H9 (cell line): ENCODE measurements at regions not wholly inside any gene's neighbourhood (a gene's known extent, or its start where the extent isn't known, plus 50 kb on each side); places are given as distances from the start of the nearest gene placed in this dataset.

ENCODE experiments used
- DNase-seq: peaks from one replicate; pipeline ENCODE4 v3.0.0-alpha.2; 2017
- H2AFZ ChIP-seq: one replicate; pipeline ENCODE4 v1.6.1; 2013; ENCODE audit warnings: mild to moderate bottlenecking, low read length, control low read depth, moderate library complexity
- H2AK5ac ChIP-seq: 2 replicates; pipeline ENCODE4 v1.6.1; 2013; ENCODE audit warnings: low read length, control low read depth, mixed read lengths; ENCODE audit not compliant: insufficient read length
- H2BK120ac ChIP-seq: one replicate; pipeline ENCODE4 v1.6.1; 2013; ENCODE audit warnings: low read depth, mild to moderate bottlenecking, low read length, control low read depth, inconsistent platforms; ENCODE audit not compliant: poor library complexity, severe bottlenecking
- H2BK12ac ChIP-seq: 2 replicates; pipeline ENCODE4 v1.6.1; 2013; ENCODE audit warnings: low read length, control low read depth, mixed read lengths, low read depth; ENCODE audit not compliant: insufficient read length
- H2BK15ac ChIP-seq: 2 replicates; pipeline ENCODE4 v1.6.1; 2013; ENCODE audit warnings: low read depth, low read length, control low read depth
- H2BK20ac ChIP-seq: one replicate; pipeline ENCODE4 v1.6.1; 2013; ENCODE audit warnings: low read depth, mild to moderate bottlenecking, low read length, control low read depth, inconsistent platforms; ENCODE audit not compliant: poor library complexity, severe bottlenecking
- H2BK5ac ChIP-seq: 2 replicates; pipeline ENCODE4 v1.6.1; 2013; ENCODE audit warnings: low read length, control low read depth, mixed read lengths; ENCODE audit not compliant: insufficient read length
- H3K14ac ChIP-seq: 2 replicates; pipeline ENCODE4 v1.6.1; 2013; ENCODE audit warnings: low read length, control low read depth; ENCODE audit not compliant: insufficient read depth
- H3K18ac ChIP-seq: 2 replicates; pipeline ENCODE4 v1.6.1; 2013; ENCODE audit warnings: low read depth, mild to moderate bottlenecking, mixed read lengths, low read length, control low read depth; ENCODE audit not compliant: insufficient read length
- H3K23ac ChIP-seq: 2 replicates; pipeline ENCODE4 v1.6.1; 2013; ENCODE audit warnings: low read length, control low read depth, mixed read lengths, low read depth; ENCODE audit not compliant: insufficient read length
- H3K23me2 ChIP-seq: 2 replicates; pipeline ENCODE4 v1.6.1; 2013; ENCODE audit warnings: low read depth, mild to moderate bottlenecking, mixed read lengths, low read length, control low read depth; ENCODE audit not compliant: insufficient read length, poor library complexity, severe bottlenecking
- H3K27ac ChIP-seq: 2 replicates; pipeline ENCODE4 v1.5.1; 2013; ENCODE audit warnings: low read length, control low read depth, mixed read lengths, low read depth; ENCODE audit not compliant: insufficient read length
- H3K27me3 ChIP-seq: 2 replicates; pipeline ENCODE4 v1.6.1; 2013; ENCODE audit warnings: low read length, control low read depth, inconsistent platforms; ENCODE audit not compliant: insufficient read depth
- H3K4ac ChIP-seq: 2 replicates; pipeline ENCODE4 v1.6.1; 2013; ENCODE audit warnings: low read depth, mild to moderate bottlenecking, control low read depth, inconsistent platforms, low read length, moderate library complexity
- H3K4me1 ChIP-seq: 2 replicates; pipeline ENCODE4 v1.6.1; 2013; ENCODE audit warnings: low read length, control low read depth, inconsistent platforms; ENCODE audit not compliant: insufficient read depth
- H3K4me2 ChIP-seq: 2 replicates; pipeline ENCODE4 v1.6.1; 2013; ENCODE audit warnings: low read length, control low read depth, mixed read lengths; ENCODE audit not compliant: insufficient read length, insufficient read depth
- H3K56ac ChIP-seq: 2 replicates; pipeline ENCODE4 v1.6.1; 2013; ENCODE audit warnings: low read depth, mild to moderate bottlenecking, mixed read lengths, low read length, control low read depth; ENCODE audit not compliant: insufficient read length
- H3K79me1 ChIP-seq: 2 replicates; pipeline ENCODE4 v1.6.1; 2013; ENCODE audit warnings: low read depth, mild to moderate bottlenecking, moderate library complexity, low read length, control low read depth, inconsistent platforms; ENCODE audit not compliant: insufficient read depth, poor library complexity, severe bottlenecking
- H3K79me2 ChIP-seq: 2 replicates; pipeline ENCODE4 v1.6.1; 2013; ENCODE audit warnings: low read length, control low read depth, inconsistent platforms; ENCODE audit not compliant: insufficient read depth
- H3K9ac ChIP-seq: 2 replicates; pipeline ENCODE4 v1.6.1; 2013; ENCODE audit warnings: low read length, control low read depth, mixed read lengths; ENCODE audit not compliant: insufficient read length; ENCODE audit errors: extremely low read depth
- H3K9me3 ChIP-seq: one replicate; pipeline ENCODE4 v1.6.1; 2013; ENCODE audit warnings: low read depth, low read length, inconsistent platforms; ENCODE audit not compliant: control insufficient read depth
- H3T11ph ChIP-seq: one replicate; pipeline ENCODE4 v1.6.1; 2013; ENCODE audit warnings: mild to moderate bottlenecking, low read length, control low read depth, inconsistent platforms
- H4K20me1 ChIP-seq: one replicate; pipeline ENCODE4 v1.6.1; 2013; ENCODE audit not compliant: control insufficient read depth, insufficient read length, insufficient read depth
- H4K5ac ChIP-seq: 2 replicates; pipeline ENCODE4 v1.6.1; 2013; ENCODE audit warnings: low read depth, mild to moderate bottlenecking, mixed read lengths, low read length, control low read depth; ENCODE audit not compliant: insufficient read length
- H4K8ac ChIP-seq: replicated peaks from 2 replicates; pipeline ENCODE4 v1.6.1; 2013; ENCODE audit warnings: low read length, control low read depth, mixed read lengths, low read depth; ENCODE audit not compliant: insufficient read length
- H4K91ac ChIP-seq: 2 replicates; pipeline ENCODE4 v1.6.1; 2013; ENCODE audit warnings: low read depth, mild to moderate bottlenecking, moderate library complexity, mixed read lengths, low read length, control low read depth; ENCODE audit not compliant: insufficient read length
- H3K27ac Mint-ChIP-seq, 3 experiments: 2 replicates in 2 of 3; 3 replicates in 1 of 3; pipeline ENCODE4 v1.8.0; 2020 to 2021; ENCODE audit warnings: mixed read lengths in 3 of 3, mild to moderate bottlenecking in 1 of 3, moderate library complexity in 1 of 3
- H3K27me3 Mint-ChIP-seq: 2 replicates; pipeline ENCODE4 v1.8.0; 2021; ENCODE audit warnings: low read depth, mild to moderate bottlenecking, moderate library complexity, mixed read lengths
- H3K36me3 Mint-ChIP-seq, 3 experiments: 2 replicates in 2 of 3; 3 replicates in 1 of 3; pipeline ENCODE4 v1.8.0; 2020 to 2021; ENCODE audit warnings: low read depth in 3 of 3, mixed read lengths in 3 of 3; ENCODE audit not compliant: insufficient read depth in 1 of 3
- H3K4me1 Mint-ChIP-seq, 2 experiments: 2 replicates each; pipeline ENCODE4 v1.8.0; 2020; ENCODE audit warnings: mixed read lengths in 2 of 2
- H3K4me3 Mint-ChIP-seq, 2 experiments: 2 replicates in 1 of 2; 3 replicates in 1 of 2; pipeline ENCODE4 v1.8.0; 2020 to 2021; ENCODE audit warnings: mild to moderate bottlenecking in 2 of 2, mixed read lengths in 2 of 2, moderate library complexity in 1 of 2
- H3K9me3 Mint-ChIP-seq, 2 experiments: 2 replicates in 1 of 2; 3 replicates in 1 of 2; pipeline ENCODE4 v1.8.0; 2020; ENCODE audit warnings: mild to moderate bottlenecking in 2 of 2, mixed read lengths in 2 of 2, moderate library complexity in 1 of 2
- CTCF ChIP-seq: fragments of 200-600 bp; sonication (generic); conservative IDR thresholded peaks from 3 replicates; pipeline ENCODE4 v1.8.0; 2021; ENCODE audit warnings: antibody characterized with exemption, mild to moderate bottlenecking
- WGBS: extraction: QIAGEN DNeasy Blood & Tissue Kit; methylation state at CpG from one replicate; pipeline ENCODE4 v1.1.7; 2013; ENCODE audit warnings: missing lambda C conversion rate, low lambda C conversion rate, mixed read lengths; ENCODE audit not compliant: insufficient read length; ENCODE audit errors: extremely low coverage; 5-methylcytosine and 5-hydroxymethylcytosine counted together

DNA sequence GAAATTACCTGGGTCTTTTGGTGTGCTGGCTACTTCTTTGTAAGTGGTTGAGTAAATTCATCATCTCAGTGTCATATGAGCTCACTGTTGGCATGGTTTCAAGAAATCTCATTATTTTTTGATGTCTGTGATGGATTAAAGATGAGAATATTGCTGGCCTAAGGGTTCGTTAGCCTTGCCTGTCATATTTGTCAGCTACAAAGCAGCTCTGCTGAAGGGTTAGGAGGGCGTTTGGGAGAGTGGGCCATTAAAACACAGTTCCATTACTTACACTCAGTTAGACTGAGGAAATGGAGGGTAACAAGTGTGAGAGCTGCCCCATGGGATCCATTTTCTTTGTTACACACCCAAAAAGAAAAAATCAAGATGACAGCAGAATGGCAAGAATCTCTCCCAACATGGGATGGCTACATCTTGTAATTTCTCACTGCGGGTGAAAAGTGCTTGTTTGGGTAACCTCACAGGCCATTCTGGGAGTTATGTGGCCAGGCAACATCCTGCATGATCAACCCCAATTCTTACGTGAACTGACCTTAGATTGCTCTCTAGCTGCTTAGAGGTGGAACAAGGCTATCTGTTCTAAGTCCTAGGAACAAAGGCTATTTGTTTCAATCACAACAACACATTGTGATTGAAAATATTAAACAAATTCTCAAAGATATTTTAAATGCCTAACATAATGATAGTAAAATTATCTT lies 609.5 kb upstream of the RGMB start:
- Histone ChIP-seq H3K79me2 (no peaks in the 10 kb centered on the region; the same call in 1 of the 2 replicates), H3K18ac (no peak overlapping the region), H2BK15ac (no peak overlapping the region), H3K4me1 (no peaks in the 10 kb centered on the region), H2AK5ac (no peak overlapping the region), H3K14ac (no peak overlapping the region), H3K23ac (no peak overlapping the region), H3K4ac (no peak overlapping the region), H3K9ac (no peak overlapping the region), H2BK12ac (no peak overlapping the region), H4K8ac (no peak overlapping the region), H3K56ac (no peak overlapping the region), H3K23me2 (no peaks in the 10 kb centered on the region), H2BK5ac (no peak overlapping the region), H3T11ph (no peak overlapping the region), H3K4me2 (no peak overlapping the region), H2BK120ac (no peak overlapping the region), H3K27me3 (no peaks in the 10 kb centered on the region), H4K20me1 (no peaks in the 10 kb centered on the region), H3K9me3 (no peaks in the 10 kb centered on the region), H2AFZ (no peak overlapping the region), H4K91ac (no peak overlapping the region), H3K79me1 (no peaks in the 10 kb centered on the region), H4K5ac (no peak overlapping the region), H2BK20ac (no peak overlapping the region), H3K27ac (no peak overlapping the region)
- H3K36me3 Mint-ChIP-seq, result peaks cover 0 to 4% (median 0%) of the 10 kb centered on the region in 3 experiments; a peak in 2 of 7 replicates
- H3K4me3 Mint-ChIP-seq, result no peak overlapping the region; a peak in 1 of 5 replicates
- no peaks in the 10 kb centered on the region for H3K27me3 Mint-ChIP-seq
- H3K4me1 Mint-ChIP-seq, result peaks cover 0 to 9% of the 10 kb centered on the region in 2 experiments; a peak in 2 of 4 replicates
- WGBS, result no CpG with 5 or more reads among the region's 4 CpGs
- H3K9me3 Mint-ChIP-seq, result peaks cover 0 to 2% of the 10 kb centered on the region in 2 experiments; a peak in 2 of 5 replicates
- DNase-seq, result no peak
- H3K27ac Mint-ChIP-seq, result no peak overlapping the region
- TF ChIP-seq CTCF, result no peak
